GM21825 (cell line): ENCODE measurements at regions not wholly inside any gene's neighbourhood (a gene's known extent, or its start where the extent isn't known, plus 50 kb on each side); places are given as distances from the start of the nearest gene placed in this dataset.
"Not testable (repeated sequence)": the region's sequence is repeated elsewhere in the genome, so short reads cannot be mapped to it uniquely, and the experiment has no call there.

Experiments used
- ATAC-seq: cut with Tn5 transposase; IDR thresholded peaks from one replicate; pipeline ENCODE4 v1.9.1; 2021; ENCODE audit warnings: mild to moderate bottlenecking, moderate library complexity; ENCODE audit not compliant: unreplicated experiment

DNA sequence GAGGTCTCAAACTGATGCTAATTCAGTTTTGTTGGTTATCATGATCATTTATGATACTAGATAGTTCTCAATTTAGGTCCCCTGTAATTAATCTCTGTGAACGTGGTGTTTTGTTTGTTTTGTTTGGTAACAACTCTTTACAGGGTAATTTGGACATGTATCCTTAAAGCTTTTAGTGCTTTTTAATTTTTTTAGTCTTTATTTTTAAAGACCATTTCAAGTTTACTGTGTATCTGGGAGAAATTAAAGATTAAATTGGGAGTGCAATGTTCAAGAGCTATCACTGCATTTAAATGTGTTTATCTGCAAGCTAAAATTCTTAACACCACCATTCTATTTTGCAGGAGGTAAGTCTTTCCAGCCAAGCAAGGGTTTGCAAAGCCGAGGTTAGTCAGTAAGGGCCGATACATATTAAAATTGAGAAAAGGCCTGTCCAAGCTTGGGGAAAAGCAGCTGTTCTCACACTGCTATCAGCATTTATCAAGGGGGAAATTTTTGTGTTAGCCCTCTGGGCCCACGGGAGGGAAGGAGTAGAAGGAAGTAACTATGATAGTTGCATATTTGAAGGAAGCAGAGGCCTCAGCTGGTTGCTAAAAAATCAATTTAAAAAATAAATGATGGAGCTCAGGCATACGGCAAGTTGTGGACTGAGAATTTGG, 59.3 kb upstream of the ZNF217 start:
- no peak for ATAC-seq

DNA sequence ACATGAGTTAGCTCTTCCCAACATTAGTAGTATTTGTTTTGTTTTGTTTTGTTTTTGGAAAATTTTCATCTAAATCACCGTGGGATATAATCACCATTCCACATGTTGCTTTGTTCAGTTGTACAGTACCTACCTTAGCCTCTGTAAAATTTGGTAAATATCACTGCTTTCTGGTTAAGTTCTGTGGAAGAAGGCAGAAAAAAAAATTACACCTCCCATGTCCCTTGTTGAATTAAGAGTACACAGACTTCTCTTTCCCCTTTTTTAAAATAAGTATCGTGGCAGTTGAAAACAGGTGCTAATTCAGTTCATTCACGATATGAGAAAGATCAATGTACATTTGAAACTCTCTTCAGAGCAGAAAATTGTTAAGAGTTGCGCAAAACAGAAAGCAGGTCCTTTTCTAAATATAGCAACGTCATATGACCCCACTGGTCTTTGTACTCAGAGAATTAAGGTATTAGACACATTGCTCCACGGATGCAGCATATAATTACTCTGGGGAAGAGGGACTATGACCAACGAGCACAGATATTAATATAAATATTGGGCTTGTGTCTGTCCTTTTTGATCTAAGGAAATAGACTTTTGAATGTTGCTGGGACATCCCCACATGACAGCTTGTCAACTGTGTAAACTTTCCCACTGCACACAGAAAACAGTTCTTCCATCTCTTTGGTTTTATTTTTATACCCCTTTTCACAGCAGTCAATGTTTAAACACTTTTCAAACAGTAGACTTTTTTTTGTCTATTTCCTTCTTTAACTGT, 58.6 kb upstream of the ZNF217 start:
- ATAC-seq: peak; percentile 62

DNA sequence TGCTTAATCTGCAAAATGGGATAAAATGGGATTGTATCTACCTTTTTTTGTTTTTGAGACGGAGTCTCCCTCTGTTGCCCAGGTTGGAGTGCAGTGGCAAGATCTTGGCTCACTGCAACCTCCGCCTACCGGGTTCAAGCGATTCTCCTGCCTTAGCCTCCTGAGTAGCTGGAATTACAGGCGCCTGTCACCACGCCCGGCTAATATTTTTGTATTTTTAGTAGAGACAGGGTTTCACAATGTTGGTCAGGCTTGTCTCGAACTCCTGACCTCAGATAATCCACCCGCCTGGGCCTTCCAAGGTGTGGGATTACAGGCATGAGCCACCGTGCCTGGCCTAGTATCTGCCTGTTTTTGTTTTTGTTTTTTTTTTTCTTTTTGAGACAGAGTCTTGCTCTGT, 55.9 kb upstream of the ZNF217 start:
- ATAC-seq: not testable (repeated sequence)

DNA sequence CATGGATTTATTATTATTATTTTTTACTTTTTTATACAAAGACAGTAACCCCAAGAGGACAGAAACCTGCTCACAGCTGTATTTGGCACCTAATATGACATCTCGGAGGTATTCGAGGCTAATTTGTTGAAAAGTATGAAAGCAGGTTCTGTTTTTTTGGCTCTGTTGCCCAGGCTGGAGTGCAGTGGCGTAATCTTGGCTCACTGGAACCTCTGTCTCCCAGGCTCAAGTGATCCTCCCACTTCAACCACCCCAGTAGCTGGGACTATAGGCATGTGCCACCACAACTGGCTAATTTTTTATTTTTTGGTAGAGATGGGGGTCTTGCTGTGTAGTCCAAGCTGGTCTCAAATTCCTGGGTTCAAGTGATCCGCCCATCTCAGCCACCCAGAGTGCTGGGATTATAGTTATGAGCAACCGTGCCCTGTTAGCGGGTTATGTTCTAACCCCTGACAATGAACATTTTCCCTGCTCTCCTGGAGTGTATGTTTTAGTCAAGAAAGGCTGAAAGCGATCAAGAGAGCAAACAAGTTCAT, 53.7 kb upstream of the ZNF217 start:
- ATAC-seq: no peak

DNA sequence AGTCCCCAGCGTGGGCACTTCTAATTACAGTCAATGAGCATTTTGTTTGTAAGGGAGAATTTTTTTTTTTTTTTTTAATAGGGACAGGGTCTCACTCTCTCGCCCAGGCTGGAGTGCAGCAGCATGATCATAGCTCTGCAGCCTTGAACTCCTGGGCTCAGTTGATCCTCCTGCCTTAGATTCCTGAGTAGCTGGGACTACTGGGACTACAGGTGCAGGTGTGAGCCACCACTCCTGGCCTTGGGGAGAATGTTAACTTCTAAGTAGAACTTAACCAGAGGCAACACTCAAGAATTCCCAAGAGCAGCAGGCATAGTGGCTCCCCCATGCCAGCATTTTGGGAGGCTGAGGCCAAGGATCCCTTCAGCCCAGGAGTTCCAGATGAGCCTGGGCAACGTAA, 52.9 kb upstream of the ZNF217 start:
- ATAC-seq: no peak

DNA sequence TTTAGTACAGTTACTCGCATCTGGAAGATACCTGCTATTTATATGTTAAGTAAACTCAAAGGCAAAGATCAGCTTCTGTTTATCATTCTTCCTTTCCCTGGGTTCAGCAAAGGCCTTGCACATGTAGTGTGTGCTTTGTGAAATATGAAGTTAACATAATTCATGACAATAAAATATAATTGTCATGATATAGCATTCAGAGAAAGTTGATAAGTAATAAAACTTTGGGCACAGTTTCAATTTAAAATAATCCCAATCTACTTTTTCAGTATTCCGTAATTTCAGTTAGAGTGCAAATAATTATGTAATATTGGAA, 51.9 kb upstream of the ZNF217 start:
- ATAC-seq: no peak

DNA sequence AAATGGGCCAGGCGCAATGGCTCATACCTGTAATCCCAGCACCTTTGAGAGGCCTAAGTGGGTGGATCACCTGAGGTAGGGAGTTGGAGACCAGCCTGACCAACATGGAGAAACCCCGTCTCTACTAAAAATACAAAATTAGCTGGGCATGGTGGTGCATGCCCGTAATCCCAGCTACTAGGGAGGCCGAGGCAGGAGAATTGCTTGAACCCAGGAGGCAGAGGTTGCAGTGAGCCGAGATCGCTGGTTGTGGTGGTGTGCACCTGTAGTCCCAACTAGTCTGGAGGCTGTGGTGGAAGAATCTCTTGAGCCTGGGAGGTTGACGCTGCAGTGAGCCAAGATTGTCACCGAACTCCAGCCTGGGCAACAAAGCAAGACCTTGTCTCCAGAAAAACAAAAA, 50.5 kb upstream of the ZNF217 start:
- ATAC-seq: not testable (repeated sequence)
